HG02759 (cell line): ENCODE measurements at regions not wholly inside any gene's neighbourhood (a gene's known extent, or its start where the extent isn't known, plus 50 kb on each side); places are given as distances from the start of the nearest gene placed in this dataset.

Experiments
- ATAC-seq: cut with Tn5 transposase; IDR thresholded peaks from one replicate; pipeline ENCODE4 v1.9.1; 2021; ENCODE audit warnings: mild to moderate bottlenecking, moderate library complexity; ENCODE audit not compliant: unreplicated experiment

DNA sequence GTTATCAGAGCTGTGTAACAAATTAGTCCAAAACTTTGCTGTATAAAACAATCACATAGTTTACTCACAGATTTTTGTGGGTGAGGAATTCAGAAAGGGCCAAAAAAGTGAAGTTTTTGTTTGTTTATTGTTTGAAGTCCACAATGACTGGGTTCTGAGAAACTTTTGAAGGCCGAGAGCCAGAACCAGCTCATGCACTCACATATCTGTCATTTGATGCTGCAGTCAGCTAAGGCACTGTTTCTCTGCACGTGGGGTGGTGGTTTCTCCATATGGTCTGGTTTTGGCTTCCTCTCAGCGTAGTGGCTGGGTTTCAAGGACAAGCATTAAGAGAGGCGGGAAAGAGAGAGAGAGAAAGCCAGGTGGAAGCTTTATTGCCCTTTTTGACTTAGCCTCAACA is 131.8 kb downstream of the TWIST2 start:
- no peak for ATAC-seq

- ATAC-seq = no peak
These were observed 137.3 kb downstream of the TWIST2 start for GRCh38 chr2:238985041-238985729.

- no peak for ATAC-seq
These were observed 138.1 kb downstream of the TWIST2 start for GRCh38 chr2:238985931-238986446.

GRCh38 chr2:238986491-238987351 is 138.8 kb downstream of the TWIST2 start:
- no peak for ATAC-seq

- no peak for ATAC-seq
These were observed 139.6 kb downstream of the TWIST2 start for GRCh38 chr2:238987352-238987981.

DNA sequence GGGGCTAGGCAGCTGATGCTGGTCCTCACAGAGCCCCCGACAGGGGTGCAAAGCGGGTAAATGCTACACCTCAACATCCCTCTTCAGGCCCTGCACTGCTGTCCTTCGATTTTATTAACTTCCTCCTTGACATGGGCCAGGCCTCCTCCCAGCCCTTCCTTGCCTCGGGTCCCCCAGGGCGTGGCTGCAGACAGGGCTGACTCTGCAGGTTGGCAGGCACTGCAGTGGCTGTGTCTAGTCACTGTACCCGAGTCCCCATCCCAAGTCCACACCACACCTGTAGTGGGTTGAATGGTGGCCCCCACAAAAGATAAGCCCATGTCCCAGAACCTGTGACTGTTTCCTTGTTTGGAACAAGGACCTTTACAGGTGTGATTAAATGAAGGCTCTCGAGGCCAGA is 140.2 kb downstream of the TWIST2 start:
- ATAC-seq = no peak

- no peak for ATAC-seq
These were observed 140.9 kb downstream of the TWIST2 start for GRCh38 chr2:238988752-238989151.

DNA sequence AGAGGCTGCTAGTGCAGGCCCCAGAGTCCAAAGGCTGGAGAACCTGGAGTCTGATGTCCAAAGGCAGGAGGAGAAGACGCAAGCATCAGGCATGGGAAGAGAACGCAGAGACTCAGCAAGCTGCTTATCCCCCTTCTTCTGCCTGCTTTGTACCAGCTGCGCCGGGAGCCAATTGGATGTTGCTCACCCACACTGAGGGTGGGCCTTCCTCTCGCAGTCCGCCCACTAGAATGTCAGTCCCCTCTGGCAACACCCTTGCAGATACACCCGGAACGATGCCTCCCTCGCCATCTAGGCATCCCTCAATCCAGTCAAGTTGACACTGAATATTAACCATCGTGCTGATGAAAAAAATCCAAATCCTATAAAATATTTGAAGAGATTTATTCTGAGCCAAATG is 141.6 kb downstream of the TWIST2 start:
- ATAC-seq = no peak

DNA sequence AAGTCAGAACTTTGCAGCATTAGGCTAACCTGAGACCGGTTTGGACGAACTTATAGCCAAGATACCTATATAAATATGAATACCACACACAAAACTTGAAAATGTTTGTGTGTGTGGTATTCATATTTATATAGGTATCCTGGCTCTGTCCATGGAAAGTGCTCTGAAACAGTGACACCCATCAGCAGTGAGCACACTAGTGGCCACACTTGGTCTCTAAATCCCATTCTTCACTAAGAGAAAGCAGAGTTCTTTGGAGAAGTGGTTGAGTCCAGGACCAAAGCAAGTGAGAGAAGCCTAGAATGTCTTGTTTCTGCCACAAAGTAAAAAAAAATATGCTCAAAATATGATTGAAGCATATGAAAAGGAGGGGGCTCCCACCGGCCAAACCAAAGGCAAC is 146.5 kb downstream of the TWIST2 start:
- ATAC-seq = no peak

GRCh38 chr2:238994876-238995275 is 147.0 kb downstream of the TWIST2 start:
- ATAC-seq = no peak

DNA sequence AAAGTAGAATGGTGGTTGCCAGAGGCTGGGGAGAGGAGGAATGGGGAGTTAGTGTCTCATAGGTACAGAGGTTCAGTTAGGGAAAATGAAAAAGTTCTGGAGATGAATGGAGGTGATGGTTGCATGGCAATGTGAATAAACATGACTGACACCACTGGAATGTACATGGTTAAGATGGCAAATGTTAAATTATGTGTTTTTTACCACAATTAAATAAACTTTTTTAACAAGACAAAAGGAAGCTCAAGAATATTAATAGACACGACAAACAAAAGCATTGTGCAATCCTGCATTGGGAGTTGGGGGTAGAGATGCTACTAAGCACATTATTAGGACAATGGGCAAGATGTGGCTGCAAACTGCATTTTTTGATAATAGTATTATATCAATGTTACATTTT is 147.7 kb downstream of the TWIST2 start:
- ATAC-seq = no peak

GRCh38 chr2:238996331-238997136 is 148.6 kb downstream of the TWIST2 start:
- ATAC-seq = no peak

DNA sequence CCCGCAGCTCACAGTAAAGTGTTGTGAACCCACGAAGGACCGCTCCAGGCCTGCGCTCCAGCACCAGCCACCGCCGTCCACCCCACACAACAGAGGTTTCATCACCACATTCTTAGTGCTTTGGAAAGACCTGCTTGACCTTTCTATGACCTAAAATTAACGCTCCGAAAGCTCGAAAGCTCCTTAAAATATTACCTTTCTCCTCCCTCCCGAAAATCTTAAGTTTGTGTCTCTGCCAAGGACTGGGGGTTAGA is 149.2 kb downstream of the TWIST2 start:
- no peak for ATAC-seq

- ATAC-seq = no peak
These were observed 149.8 kb downstream of the TWIST2 start for GRCh38 chr2:238997684-238998083.
